Amygdala (tissue), 56 donors: ENCODE measurements at regions not wholly inside any gene's neighbourhood (a gene's known extent, or its start where the extent isn't known, plus 50 kb on each side); places are given as distances from the start of the nearest gene placed in this dataset.
A peak's percentile ranks its signal among the peaks of the same experiment; 100 is the strongest.

Source experiments
- DNase-seq, 56 donors: peaks; one replicate each; lab custom pipeline; 2025; lab: John Stamatoyannopoulos, UW

DNA sequence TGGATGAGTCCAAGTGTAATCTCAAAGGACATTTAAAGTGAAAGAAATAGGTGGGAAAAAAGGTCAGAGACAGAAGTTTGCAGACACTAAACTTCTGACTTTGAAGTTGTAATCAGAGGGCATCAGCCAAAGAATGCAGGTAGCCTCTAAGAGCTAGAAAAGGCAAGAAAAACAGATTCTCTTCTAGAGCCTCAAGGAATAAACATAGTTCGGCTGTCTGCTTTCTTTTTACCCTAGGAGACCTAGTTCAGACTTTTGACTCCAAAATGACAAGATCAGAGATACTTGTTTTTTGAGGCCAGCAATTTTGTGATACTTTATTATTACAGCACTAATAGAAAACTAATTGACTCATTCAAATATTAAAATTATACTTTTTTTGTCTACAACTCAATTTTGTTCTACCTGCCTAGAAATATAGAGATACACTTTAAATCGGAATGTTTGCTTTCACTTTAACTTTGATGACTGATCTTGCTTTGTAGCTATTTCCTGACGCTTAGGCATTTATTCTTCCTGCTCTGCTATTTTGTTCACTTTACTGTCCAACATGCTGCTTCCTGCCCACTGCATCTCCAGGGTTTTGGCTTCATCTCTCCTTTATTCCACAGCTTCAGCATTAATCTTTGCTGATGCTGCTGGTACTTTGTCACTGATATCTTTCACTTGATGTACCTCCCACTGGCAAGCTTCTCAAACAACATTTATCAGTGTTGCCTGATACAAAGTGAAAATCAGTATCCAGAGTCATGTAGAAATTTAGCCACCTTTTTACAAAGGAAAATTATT is 272.5 kb downstream of the DSEL start:
- no peak for DNase-seq

DNA sequence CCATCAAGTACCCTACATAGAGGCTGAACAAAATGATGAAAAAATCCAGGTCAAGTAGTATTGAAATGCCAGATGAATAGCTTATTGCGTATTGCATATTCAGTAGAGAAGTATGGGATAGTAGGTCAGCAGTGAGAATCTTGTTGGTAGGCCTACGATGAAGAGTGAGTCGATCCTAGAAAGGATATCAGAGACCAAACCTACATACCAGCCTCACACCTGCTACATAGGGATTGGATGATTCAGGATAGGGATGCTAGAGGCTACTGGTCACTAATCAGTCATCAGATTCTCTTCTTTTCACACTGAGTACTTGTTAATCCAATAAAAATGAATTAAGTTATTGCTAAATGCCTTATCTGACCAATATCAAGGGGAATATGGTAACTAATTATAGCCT is 274.5 kb downstream of the DSEL start:
- DNase-seq = no peak

DNA sequence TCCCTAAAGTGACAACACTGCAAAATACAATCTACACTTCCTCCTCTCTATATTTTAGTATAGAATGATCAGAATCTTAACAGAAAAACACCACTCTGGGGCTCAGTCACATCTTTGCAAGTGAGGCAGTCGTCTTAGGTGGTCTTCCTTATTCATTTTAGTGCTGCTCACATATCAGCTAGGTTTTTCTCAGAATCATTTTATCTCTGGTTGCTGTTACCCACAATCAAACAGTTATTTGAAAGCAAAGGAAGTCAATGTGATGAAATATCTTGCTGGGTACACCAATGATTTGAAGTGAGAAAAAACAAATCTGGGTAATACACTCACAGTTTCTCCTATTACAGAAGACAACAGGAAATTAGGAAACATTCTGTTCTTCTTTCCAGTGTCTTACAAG is 275.2 kb downstream of the DSEL start:
- no peak for DNase-seq

GRCh38 chr18:67239826-67240225 is 276.7 kb downstream of the DSEL start:
- DNase-seq = no peak

DNA sequence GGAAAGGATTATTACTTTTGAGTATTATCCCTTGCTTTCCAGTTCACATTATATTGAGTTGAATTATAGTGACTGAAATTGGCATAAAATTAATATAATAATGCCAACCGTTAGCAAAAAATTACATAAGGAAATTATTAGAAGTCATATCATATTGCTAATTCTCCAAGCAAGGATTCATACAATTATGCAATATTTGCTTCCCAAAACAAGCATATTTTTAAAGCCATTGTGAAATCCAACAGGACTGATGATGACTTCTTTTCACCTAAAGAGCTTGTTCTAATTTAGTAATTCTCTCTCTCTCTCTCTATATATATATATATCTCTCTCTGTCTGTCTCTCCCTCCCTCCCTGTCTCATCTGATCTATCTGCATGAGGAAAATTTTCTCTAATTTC is 283.5 kb downstream of the DSEL start:
- DNase-seq = no peak

DNA sequence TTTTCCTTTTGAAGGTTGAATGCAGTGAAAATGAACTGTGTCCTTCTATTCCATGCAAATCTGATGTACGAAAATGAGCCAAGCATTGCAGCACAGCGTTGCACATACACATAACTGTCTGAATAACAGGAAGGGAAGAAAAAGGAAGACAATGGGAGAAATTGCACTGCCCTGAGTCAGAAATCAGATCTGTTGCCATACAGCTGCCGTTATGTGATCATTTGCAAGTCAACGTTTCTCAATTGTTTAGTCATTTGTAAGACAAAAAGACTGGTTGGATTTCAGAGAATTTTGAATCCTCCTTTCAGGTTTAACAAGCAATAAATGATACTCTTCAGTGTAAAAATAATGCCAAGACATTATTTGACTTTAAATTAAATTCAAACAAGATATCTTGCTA is 284.1 kb downstream of the DSEL start:
- no peak for DNase-seq

GRCh38 chr18:67222887-67223286 is 293.6 kb downstream of the DSEL start:
- no peak for DNase-seq

DNA sequence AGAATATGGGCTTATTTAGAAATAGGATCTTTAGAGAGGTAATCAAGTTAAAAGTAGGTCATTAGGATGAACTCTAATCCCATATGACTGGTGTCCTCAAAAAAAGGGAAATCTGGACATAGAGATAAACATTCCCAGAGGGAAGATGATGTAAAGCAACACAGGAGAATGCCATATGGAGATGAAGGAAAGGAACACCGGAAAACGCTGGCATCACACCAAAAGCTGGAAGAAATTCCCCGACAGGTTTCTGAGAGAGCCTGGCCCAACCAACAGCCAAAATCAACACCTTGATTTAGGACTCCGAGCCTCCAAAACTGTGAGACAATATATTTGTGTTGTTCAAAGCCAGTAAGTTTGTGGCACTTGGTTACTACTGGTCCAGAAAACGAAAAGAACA is 296.7 kb downstream of the DSEL start:
- DNase-seq = no peak

DNA sequence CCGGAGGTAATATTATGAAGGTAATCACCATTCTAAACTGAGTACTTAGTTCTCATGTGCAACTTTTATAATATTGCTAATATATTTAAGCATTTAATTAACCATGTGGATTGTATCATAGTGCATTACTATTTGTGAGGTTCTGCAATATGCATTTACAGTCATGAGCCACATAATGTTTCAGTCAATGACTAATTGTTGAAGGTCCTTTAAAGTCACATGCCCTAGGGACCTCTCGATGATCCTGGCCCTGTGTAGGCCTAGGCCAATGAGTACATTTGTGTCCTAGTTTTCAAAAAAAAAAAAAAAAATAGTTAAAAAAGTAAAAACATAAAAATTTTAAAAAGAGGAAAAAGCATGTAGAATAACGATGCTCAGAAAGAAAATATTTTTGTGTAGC is 298.0 kb downstream of the DSEL start:
- no peak for DNase-seq

- peak in 32 of 56 donors; percentile 1 to 81 (median 18) for DNase-seq
Observed at GRCh38 chr18:67217551-67218166, 298.9 kb downstream of the DSEL start.

DNA sequence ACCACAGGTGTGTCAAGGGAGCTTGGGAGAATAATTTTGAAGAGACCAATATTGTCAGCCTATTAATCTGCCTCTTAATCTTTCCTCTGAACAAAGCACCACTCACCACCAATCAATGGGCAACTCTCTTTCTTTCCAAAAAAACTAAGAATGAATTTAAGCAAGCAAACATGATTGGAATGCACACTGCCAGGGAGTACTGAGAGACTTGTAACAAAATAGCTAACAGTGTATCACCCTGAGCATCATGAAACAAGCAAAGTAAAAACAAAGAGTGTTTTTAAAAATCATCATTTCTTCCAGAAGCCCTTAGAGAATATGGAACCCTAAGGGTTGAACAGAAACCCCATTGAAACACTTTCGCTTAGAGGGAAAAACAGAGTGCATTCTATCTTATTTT is 299.7 kb downstream of the DSEL start:
- DNase-seq = no peak

- no peak for DNase-seq
Observed at GRCh38 chr18:67215686-67216085, 300.8 kb downstream of the DSEL start.

DNA sequence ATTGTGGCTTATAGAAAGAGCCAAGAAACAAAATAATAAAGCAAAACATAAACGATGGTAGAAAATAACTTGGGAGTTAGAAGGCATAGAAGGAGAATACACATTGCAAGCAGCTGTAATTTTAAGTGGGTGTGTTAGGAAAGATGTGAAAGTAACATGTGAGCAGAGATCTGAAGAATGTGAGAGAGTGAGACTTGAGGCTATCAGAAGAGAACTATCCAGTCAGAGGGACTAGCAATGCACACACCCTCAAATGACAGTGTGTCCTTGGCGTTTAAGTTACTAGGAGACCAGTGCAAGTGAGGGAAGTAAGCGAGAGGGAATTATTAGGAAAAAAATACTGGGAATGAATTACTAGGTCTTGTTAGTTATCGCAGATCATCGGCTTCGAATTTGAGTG is 304.9 kb downstream of the DSEL start:
- no peak for DNase-seq

- no peak for DNase-seq
Observed at GRCh38 chr18:67200665-67201064, 315.9 kb downstream of the DSEL start.

DNA sequence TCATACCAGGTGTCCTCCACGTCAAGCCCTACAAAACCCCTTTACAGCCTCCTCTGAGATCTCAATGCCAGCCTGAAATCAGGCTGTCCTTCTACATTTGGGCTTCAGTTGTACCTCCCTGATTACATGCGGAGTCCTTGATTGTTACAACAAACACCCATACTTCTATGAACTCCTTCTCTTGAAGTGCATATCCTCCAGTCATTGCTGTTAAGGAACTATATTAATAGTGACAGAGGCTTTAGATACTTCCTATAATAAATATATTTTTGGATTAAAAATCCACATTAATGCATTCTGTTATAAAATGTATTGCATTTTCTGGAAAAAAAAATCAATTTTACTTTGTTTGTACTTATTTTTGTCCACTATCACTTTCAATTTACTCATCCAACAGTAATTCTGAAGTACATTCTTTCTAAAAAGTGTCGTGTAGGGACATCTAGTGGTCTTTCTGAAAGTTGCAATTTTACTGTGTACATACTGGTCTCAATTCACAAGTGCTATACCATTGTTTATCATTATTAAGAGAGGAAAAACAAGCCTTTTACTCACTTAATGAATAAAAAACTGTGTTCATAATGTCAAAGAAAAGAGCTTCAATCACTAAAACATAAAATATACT is 316.4 kb downstream of the DSEL start:
- peak in 1 of 56 donors; percentile 71 for DNase-seq

DNA sequence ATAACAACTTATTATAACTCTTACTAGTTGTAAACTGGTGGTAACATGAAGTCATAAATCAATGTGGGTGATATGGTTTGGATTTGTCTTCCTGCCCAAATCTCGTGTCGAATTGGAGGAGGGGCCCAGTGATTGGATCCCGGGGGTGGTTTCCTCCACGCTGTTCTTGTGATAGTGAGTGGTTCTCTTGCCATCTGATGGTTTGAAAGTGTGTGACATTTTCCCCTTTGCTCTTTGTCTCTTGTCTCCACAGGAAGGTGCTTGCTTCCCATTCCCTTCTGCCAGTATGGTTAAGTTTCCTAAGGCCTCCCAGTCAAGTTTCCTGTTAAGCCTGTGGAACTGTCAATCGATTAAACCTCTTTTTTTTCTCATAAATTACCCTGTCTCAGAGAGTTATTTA is 321.6 kb downstream of the DSEL start:
- no peak for DNase-seq

GRCh38 chr18:67192535-67192934 is 324.0 kb downstream of the DSEL start:
- no peak for DNase-seq

DNA sequence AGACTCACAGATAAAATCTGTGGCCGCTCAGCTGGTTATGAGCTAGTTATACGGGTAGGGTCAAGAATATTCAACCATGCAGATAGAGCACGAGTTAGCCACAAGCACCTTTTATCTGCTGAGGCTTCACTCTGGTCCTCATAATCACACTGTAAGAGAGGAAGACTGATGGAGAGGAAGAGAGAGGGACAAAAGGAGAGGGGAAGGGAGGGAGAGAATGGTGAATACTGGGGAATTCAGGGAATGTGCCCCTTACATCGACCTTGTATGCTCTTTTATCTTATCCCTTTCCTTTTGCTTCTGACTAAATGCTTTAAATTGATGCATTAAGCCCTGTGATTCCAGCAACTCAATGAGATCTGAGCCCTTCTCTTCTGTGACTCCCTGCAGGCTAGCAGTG is 333.1 kb downstream of the DSEL start:
- DNase-seq = no peak

DNA sequence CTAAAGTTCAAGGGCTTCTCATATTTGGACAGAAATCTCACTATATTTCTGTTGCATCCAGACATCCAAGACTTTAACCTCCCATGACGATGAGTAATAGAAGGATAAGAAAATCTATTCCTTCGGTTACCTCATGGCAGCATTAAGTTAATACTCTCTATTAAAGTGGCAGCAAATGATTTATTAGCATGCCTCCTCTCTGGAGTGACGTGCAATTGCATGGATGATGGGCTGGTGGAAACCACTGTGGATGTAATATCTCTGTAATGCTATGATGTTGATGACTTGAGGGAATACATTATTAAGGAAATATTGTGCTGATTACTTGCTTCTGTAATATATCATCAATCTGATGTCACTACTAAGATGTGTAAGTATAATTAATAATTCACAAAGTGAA is 336.8 kb downstream of the DSEL start:
- DNase-seq = no peak

GRCh38 chr18:67159662-67160061 is 356.9 kb downstream of the DSEL start:
- DNase-seq = no peak

- no peak for DNase-seq
Observed at GRCh38 chr18:67154979-67155378, 361.5 kb downstream of the DSEL start.

DNA sequence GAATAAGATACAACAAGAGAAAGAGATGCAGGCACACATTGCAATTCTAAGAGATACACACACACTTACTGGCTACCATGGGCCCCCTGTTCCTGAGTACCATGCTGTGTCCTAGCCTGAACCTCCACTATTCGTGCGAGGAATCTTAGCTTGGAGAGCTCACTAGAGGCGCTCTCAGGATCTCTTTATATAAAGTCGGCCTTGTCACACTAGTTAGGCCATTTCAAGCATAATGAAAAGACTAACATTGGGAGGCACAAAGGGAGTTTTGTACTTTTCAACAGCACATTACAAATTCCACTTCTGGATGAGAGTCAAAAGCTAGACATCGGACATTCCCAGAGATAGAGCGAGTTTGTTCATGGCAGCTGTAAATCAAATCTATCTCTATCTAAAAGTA is 365.2 kb downstream of the DSEL start:
- DNase-seq = peak in 39 of 56 donors; percentile 0 to 78 (median 19)
